PFSK-1 (cell line): ENCODE measurements at regions not wholly inside any gene's neighbourhood (a gene's known extent, or its start where the extent isn't known, plus 50 kb on each side); places are given as distances from the start of the nearest gene placed in this dataset.

Experiments
- FOXP2 ChIP-seq: optimal IDR thresholded peaks from 2 replicates; pipeline ENCODE3; 2011; ENCODE audit warnings: borderline replicate concordance, control low read depth, inconsistent platforms; ENCODE audit not compliant: insufficient read depth; ENCODE audit errors: extremely low read length, extremely low read depth
- POLR2AphosphoS5 ChIP-seq: IDR thresholded peaks from 2 replicates; pipeline ENCODE4 v1.6.1; 2012; ENCODE audit warnings: low read depth, mild to moderate bottlenecking, control low read depth, low read length, moderate library complexity
- SIN3A ChIP-seq: IDR thresholded peaks from 2 replicates; pipeline ENCODE4 v1.6.1; 2012; ENCODE audit warnings: mild to moderate bottlenecking, low read length, moderate library complexity, borderline replicate concordance; ENCODE audit not compliant: insufficient read depth
- TAF1 ChIP-seq: IDR thresholded peaks from 2 replicates; pipeline ENCODE4 v1.6.1; 2012; ENCODE audit warnings: low read length, control low read depth, borderline replicate concordance; ENCODE audit not compliant: insufficient read depth
- TF ChIP-seq, protein P1 (sequence below), 2 experiments: IDR thresholded peaks; 2 replicates each; pipeline versions ENCODE4 v1.6.1 to v1.8.0; 2011 to 2012; ENCODE audit warnings: low read depth in 2 of 2, low read length in 2 of 2, control low read depth in 1 of 2, inconsistent platforms in 1 of 2, mild to moderate bottlenecking in 1 of 2, moderate library complexity in 1 of 2; ENCODE audit not compliant: insufficient read depth in 1 of 2

DNA sequence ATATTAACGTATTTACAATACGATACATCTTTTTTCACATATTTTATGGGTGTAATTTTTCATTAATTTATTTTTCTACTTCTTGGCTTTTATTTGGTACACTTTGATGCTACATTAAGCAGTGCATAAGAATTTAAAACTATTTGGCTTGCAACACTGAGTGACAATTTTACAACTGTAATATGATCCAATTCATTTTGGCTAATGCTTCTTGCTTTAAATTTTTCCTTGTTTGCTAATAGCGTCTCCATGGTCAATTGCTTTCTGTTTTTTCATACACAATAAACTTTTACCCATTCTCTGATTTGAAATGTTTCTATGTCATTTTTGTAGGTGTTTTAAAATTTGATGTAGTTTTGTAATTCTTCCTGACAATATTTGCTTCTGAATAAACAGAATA, 773.2 kb downstream of the FAM181B start:
- no peak for TF ChIP-seq POLR2AphosphoS5
- TF ChIP-seq SIN3A, result no peak
- TF ChIP-seq, protein P1, sequence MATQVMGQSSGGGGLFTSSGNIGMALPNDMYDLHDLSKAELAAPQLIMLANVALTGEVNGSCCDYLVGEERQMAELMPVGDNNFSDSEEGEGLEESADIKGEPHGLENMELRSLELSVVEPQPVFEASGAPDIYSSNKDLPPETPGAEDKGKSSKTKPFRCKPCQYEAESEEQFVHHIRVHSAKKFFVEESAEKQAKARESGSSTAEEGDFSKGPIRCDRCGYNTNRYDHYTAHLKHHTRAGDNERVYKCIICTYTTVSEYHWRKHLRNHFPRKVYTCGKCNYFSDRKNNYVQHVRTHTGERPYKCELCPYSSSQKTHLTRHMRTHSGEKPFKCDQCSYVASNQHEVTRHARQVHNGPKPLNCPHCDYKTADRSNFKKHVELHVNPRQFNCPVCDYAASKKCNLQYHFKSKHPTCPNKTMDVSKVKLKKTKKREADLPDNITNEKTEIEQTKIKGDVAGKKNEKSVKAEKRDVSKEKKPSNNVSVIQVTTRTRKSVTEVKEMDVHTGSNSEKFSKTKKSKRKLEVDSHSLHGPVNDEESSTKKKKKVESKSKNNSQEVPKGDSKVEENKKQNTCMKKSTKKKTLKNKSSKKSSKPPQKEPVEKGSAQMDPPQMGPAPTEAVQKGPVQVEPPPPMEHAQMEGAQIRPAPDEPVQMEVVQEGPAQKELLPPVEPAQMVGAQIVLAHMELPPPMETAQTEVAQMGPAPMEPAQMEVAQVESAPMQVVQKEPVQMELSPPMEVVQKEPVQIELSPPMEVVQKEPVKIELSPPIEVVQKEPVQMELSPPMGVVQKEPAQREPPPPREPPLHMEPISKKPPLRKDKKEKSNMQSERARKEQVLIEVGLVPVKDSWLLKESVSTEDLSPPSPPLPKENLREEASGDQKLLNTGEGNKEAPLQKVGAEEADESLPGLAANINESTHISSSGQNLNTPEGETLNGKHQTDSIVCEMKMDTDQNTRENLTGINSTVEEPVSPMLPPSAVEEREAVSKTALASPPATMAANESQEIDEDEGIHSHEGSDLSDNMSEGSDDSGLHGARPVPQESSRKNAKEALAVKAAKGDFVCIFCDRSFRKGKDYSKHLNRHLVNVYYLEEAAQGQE (IDR thresholded peaks at IDR 0.05; ENCODE audit: insufficient read depth in 1 of 2, low read depth in 2 of 2, low read length in 2 of 2), result no peak
- no peak for TF ChIP-seq TAF1
- TF ChIP-seq FOXP2, result no peak

DNA sequence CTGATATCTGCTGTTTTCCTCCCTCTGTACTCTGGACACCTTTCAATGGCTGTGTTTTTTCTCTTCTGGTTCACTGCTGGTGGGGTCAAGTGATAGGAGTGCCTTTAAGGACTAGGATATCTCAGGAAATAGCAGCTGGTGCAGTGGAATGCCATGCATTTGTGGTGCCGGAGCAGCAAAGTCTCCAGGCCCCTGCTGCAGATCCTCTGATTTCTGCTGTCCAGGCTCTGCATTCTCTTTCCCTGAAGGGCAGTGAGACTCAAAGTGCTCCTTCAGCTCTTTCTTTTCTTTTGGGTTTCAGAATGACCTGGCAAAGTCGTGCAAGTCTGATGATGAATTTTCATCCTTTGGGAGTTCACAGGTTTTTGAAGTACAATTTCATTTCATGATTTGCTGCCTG, 774.3 kb downstream of the FAM181B start:
- TF ChIP-seq FOXP2, result no peak

DNA sequence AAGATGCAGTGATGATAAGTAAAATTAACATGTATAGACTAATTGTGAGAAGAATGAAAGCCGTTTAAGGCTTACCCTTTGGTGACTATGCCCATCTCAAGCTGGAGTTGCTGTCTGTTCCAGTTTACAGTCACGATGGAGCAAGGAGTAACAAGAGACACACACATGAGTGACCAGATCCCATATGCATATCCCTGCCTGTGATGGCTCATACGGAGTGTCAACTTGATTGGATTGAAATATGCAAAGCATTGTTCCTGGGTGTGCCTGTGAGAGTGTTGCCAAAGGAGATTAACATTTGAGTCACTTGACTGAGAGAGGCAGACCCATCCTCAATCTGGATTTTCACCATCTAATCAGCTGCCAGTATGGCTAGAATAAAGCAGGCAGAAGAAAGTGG, 786.8 kb downstream of the FAM181B start:
- TF ChIP-seq POLR2AphosphoS5, result no peak
- TF ChIP-seq, protein P1 (IDR thresholded peaks at IDR 0.05; ENCODE audit: insufficient read depth in 1 of 2, low read depth in 2 of 2, low read length in 2 of 2), result no peak
- TF ChIP-seq FOXP2, result no peak
- TF ChIP-seq SIN3A, result no peak
- TF ChIP-seq TAF1, result no peak

- TF ChIP-seq FOXP2 (no peak), TAF1 (no peak), POLR2AphosphoS5 (no peak), SIN3A (no peak)
- TF ChIP-seq, protein P1 (IDR thresholded peaks at IDR 0.05; ENCODE audit: insufficient read depth in 1 of 2, low read depth in 2 of 2, low read length in 2 of 2), result no peak
These were observed 791.0 kb downstream of the FAM181B start for GRCh38 chr11:81942646-81943045.

DNA sequence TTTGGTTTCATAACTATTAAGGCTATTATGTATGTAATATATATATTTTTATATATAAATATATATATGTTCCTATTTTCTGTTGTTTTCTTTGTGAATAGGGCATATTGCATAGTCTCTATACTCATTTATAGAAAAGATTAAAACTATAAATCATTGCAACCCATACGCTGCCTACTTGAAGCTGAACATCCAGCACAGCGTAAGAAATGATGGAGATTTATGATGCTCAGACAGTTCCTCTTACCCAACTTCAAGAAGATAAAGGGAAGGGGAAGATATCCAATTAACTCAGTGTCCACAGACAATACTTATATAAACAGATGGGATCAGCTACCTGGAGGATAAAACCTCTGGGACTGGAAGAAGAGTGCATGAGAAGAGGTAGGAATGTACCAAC, 791.7 kb downstream of the FAM181B start:
- no peak for TF ChIP-seq SIN3A
- TF ChIP-seq FOXP2, result no peak
- TF ChIP-seq TAF1, result no peak
- TF ChIP-seq POLR2AphosphoS5, result no peak
- TF ChIP-seq, protein P1 (IDR thresholded peaks at IDR 0.05; ENCODE audit: insufficient read depth in 1 of 2, low read depth in 2 of 2, low read length in 2 of 2), result no peak

GRCh38 chr11:81932303-81932702, 801.4 kb downstream of the FAM181B start:
- TF ChIP-seq TAF1, result no peak
- no peak for TF ChIP-seq FOXP2
- TF ChIP-seq, protein P1 (IDR thresholded peaks at IDR 0.05; ENCODE audit: insufficient read depth in 1 of 2, low read depth in 2 of 2, low read length in 2 of 2), result no peak
- TF ChIP-seq SIN3A, result no peak
- TF ChIP-seq POLR2AphosphoS5, result no peak
